HFF-Myc (cell line): ENCODE measurements at regions not wholly inside any gene's neighbourhood (a gene's known extent, or its start where the extent isn't known, plus 50 kb on each side); places are given as distances from the start of the nearest gene placed in this dataset.

ENCODE experiments used
- DNase-seq: peaks from one replicate; pipeline ENCODE4 v3.0.0-alpha.2; 2011; ENCODE audit warnings: low read depth; ENCODE audit errors: extremely low read depth
- H3K4me3 ChIP-seq: replicated peaks from 2 replicates; pipeline ENCODE4 v1.5.1; 2011; ENCODE audit warnings: low read depth, mild to moderate bottlenecking, control low read depth, low read length
- CTCF ChIP-seq: IDR thresholded peaks from 2 replicates; pipeline ENCODE4 v1.5.1; 2012; ENCODE audit warnings: mild to moderate bottlenecking, low read depth, low read length, control low read depth; ENCODE audit errors: missing control alignments

- no peak overlapping the region for H3K4me3 ChIP-seq
- TF ChIP-seq CTCF, result no peak
- DNase-seq, result no peak
Observed at GRCh38 chr3:30273304-30274072, 332.9 kb upstream of the TGFBR2 start.

DNA sequence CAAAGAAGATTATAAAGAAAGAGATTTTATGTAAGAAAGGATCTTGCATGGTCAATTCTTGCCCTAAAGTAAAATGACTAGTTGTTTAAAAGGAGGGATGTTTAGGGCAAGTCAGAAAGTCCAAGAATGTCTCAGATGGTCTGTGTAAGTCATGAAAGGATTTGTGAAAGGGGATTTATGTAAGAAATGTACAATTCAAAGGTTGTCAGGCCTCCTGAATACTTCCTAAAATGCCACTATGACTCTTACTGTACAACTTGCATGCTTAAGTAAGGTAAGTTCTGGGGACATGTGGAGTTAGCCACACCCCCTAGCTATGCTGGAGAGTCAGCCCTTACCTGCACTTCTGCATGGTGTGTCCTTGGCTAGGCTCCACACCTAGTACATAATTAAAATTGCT lies 328.9 kb upstream of the TGFBR2 start:
- TF ChIP-seq CTCF, result no peak
- DNase-seq, result no peak
- H3K4me3 ChIP-seq, result no peak overlapping the region

DNA sequence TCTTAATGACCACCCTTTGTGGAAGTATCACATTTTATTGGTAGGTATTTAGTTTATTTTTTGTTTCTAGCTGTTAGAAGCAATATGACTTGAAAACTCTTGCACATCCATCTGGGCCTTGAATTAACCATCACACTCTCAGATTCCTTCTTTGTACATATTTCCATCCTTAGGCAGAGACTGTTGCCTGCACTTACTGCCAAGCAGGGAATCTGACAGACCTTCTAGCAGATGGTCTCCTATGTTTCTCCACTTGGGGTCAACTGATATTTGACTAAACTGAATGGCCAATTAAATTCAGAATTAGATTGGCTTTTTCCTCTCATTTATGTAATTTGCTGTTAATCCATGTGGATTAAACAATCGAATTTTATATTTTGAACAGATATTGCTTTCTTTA lies 324.9 kb upstream of the TGFBR2 start:
- H3K4me3 ChIP-seq, result no peak overlapping the region
- TF ChIP-seq CTCF, result no peak
- DNase-seq, result no peak

DNA sequence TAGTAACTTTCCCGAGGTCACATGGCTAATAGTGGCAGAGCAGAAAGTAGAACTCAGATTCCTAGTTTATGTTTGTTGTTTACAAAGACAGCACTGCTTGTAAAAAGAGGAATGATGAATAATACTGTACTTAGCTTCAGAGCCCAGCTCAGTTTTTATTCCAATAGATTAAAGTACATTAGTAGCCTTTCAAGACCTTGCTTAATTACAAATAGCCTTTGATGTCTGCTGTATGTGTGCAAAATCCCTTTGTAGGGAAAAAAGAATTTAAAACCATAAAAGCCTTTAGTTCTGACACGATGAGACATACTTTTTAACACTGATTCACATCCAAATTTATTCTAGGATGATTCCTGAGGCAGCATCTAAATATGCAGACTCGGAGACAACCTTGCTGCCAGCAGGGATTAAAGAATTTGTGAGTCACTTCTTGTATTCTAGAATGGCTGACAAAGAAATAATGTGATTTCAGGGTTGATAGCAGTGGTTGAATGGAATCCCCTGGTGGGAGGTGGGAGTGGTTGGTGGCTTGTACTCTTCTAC lies 324.2 kb upstream of the TGFBR2 start:
- no peak overlapping the region for H3K4me3 ChIP-seq
- peak; percentile 41 for DNase-seq
- no peak for TF ChIP-seq CTCF

- DNase-seq, result no peak
- H3K4me3 ChIP-seq, result no peak overlapping the region
- TF ChIP-seq CTCF, result no peak
Observed at GRCh38 chr3:30285188-30286006, 321.0 kb upstream of the TGFBR2 start.

- H3K4me3 ChIP-seq, result no peak overlapping the region
- no peak for TF ChIP-seq CTCF
- DNase-seq, result peak; percentile 87
Observed at GRCh38 chr3:30286007-30286669, 320.3 kb upstream of the TGFBR2 start.
